ENCODE measurements at regions not wholly inside any gene's neighbourhood (a gene's known extent, or its start where the extent isn't known, plus 50 kb on each side); places are given as distances from the start of the nearest gene placed in this dataset.

- Histone ChIP-seq H3K9me3 (no peaks in the 10 kb centered on the region), H3K36me3 (no peaks in the 10 kb centered on the region), H3K4me1 (no peaks in the 10 kb centered on the region), H3K27me3 (no peaks in the 10 kb centered on the region), H3K27ac (no peak overlapping the region), H3K9ac (ENCODE audit: low read depth in 2 of 2, low read length in 2 of 2) (no peak overlapping the region), H3K4me3 (no peak overlapping the region)
- no peak for TF ChIP-seq CTCF (IDR thresholded peaks at IDR 0.05)
- DNase-seq = no peak
- intact Hi-C loops (cut with DNase I) = no loop called here
These were observed 259.5 kb downstream of the SP3 start for GRCh38 chr2:173705656-173706055.

- TF ChIP-seq CTCF (IDR thresholded peaks at IDR 0.05) = no peak
- Histone ChIP-seq H3K27ac (no peak overlapping the region), H3K4me3 (no peak overlapping the region), H3K9me3 (no peaks in the 10 kb centered on the region), H3K4me1 (no peaks in the 10 kb centered on the region), H3K9ac (ENCODE audit: low read depth in 2 of 2, low read length in 2 of 2) (no peak overlapping the region), H3K27me3 (no peaks in the 10 kb centered on the region), H3K36me3 (no peaks in the 10 kb centered on the region)
- no peak for DNase-seq
- intact Hi-C loops (cut with DNase I) = no loop called here
These were observed 258.2 kb downstream of the SP3 start for GRCh38 chr2:173706936-173707335.

- intact Hi-C loops (cut with DNase I) = no loop called here
- TF ChIP-seq CTCF (IDR thresholded peaks at IDR 0.05) = no peak
- Histone ChIP-seq H3K27ac (no peak overlapping the region), H3K27me3 (no peaks in the 10 kb centered on the region), H3K9ac (ENCODE audit: low read depth in 2 of 2, low read length in 2 of 2) (no peak overlapping the region), H3K4me3 (no peak overlapping the region), H3K36me3 (no peaks in the 10 kb centered on the region), H3K9me3 (no peaks in the 10 kb centered on the region), H3K4me1 (no peaks in the 10 kb centered on the region)
- peak; percentile 32 for DNase-seq
These were observed 256.4 kb downstream of the SP3 start for GRCh38 chr2:173708806-173709205.

GRCh38 chr2:173711816-173712215, 253.4 kb downstream of the SP3 start:
- H3K4me3 ChIP-seq = no peak overlapping the region
- no peaks in the 10 kb centered on the region for H3K4me1 ChIP-seq
- no peaks in the 10 kb centered on the region for H3K9me3 ChIP-seq
- DNase-seq = no peak
- no peaks in the 10 kb centered on the region for H3K27me3 ChIP-seq
- intact Hi-C loops (cut with DNase I) = no loop called here
- H3K9ac ChIP-seq (ENCODE audit: low read depth in 2 of 2, low read length in 2 of 2) = no peak overlapping the region
- H3K27ac ChIP-seq = no peak overlapping the region
- no peak for TF ChIP-seq CTCF (IDR thresholded peaks at IDR 0.05)
- H3K36me3 ChIP-seq = no peaks in the 10 kb centered on the region

- H3K36me3 ChIP-seq = no peaks in the 10 kb centered on the region
- H3K9ac ChIP-seq (ENCODE audit: low read depth in 2 of 2, low read length in 2 of 2) = no peak overlapping the region
- no peak overlapping the region for H3K27ac ChIP-seq
- H3K4me3 ChIP-seq = no peak overlapping the region
- no peaks in the 10 kb centered on the region for H3K27me3 ChIP-seq
- TF ChIP-seq CTCF (IDR thresholded peaks at IDR 0.05) = no peak
- intact Hi-C loops (cut with DNase I) = no loop called here
- no peaks in the 10 kb centered on the region for H3K9me3 ChIP-seq
- DNase-seq = no peak
- no peaks in the 10 kb centered on the region for H3K4me1 ChIP-seq
These were observed 251.1 kb downstream of the SP3 start for GRCh38 chr2:173713904-173714555.

Data from colonic mucosa (tissue), 4 donors.